H1 (cell line): ENCODE measurements at regions not wholly inside any gene's neighbourhood (a gene's known extent, or its start where the extent isn't known, plus 50 kb on each side); places are given as distances from the start of the nearest gene placed in this dataset.

Experiments
- BACH1 ChIP-seq: IDR thresholded peaks from 2 replicates; pipeline ENCODE4 v1.6.1; 2012; ENCODE audit warnings: low read length, improper control_type of control experiment
- POLR2A ChIP-seq, 2 experiments: IDR thresholded peaks; 1 replicate in 1 of 2; 2 replicates in 1 of 2; pipeline ENCODE4 v1.6.1; 2011; ENCODE audit warnings: low read depth in 2 of 2, low read length in 2 of 2, mild to moderate bottlenecking in 2 of 2; ENCODE audit errors: control extremely low read depth in 1 of 2
- POLR2AphosphoS5 ChIP-seq: IDR thresholded peaks from 2 replicates; pipeline ENCODE4 v1.6.1; 2011; ENCODE audit warnings: low read depth, low read length
- RBBP5 ChIP-seq: IDR thresholded peaks from 2 replicates; pipeline ENCODE4 v1.7.1; 2012; ENCODE audit warnings: low read depth, mild to moderate bottlenecking, inconsistent platforms, low read length, moderate library complexity, borderline replicate concordance
- SP2 ChIP-seq: IDR thresholded peaks from 2 replicates; pipeline ENCODE4 v1.6.1; 2012; ENCODE audit warnings: mild to moderate bottlenecking, low read length, inconsistent platforms
- TAF1 ChIP-seq: IDR thresholded peaks from 2 replicates; pipeline ENCODE4 v1.6.1; 2011; ENCODE audit warnings: mild to moderate bottlenecking, low read depth, low read length
- YY1 ChIP-seq: IDR thresholded peaks from 2 replicates; pipeline ENCODE4 v1.6.1; 2011; ENCODE audit warnings: low read depth, mild to moderate bottlenecking, low read length
- ZNF274 ChIP-seq: IDR thresholded peaks from 2 replicates; pipeline ENCODE4 v1.7.0; 2012; ENCODE audit warnings: low read length, borderline replicate concordance; ENCODE audit errors: extremely low read depth
- TF ChIP-seq, protein P1 (sequence below), 3 experiments: IDR thresholded peaks; 1 replicate in 2 of 3; 2 replicates in 1 of 3; pipeline versions ENCODE4 v1.5.1 to v1.6.1; 2011; ENCODE audit warnings: low read length in 3 of 3, mild to moderate bottlenecking in 3 of 3, inconsistent platforms in 2 of 3, low read depth in 1 of 3, moderate library complexity in 1 of 3; ENCODE audit not compliant: insufficient read depth in 1 of 3; ENCODE audit errors: control extremely low read depth in 1 of 3

DNA sequence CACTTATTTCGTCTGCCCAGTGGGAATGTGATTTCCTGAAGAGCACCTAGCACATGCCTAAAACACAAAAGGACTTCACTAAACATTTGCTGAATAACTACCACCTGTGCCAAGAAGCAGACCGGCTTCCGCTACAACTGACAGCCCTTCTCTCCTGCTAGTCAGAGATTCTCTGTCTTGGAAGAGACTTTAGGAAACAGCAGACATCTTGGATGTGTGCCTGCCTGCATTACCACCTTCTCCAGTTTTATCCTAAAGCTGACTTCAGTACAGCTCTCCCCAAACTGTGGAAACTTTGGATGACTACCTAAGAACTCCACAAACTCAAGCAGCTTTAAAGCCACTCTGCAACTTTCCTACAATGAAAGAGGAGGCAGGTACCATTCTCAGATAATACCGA lies 116.5 kb upstream of the MAN2A1 start:
- no peak for TF ChIP-seq ZNF274
- TF ChIP-seq, protein P1, sequence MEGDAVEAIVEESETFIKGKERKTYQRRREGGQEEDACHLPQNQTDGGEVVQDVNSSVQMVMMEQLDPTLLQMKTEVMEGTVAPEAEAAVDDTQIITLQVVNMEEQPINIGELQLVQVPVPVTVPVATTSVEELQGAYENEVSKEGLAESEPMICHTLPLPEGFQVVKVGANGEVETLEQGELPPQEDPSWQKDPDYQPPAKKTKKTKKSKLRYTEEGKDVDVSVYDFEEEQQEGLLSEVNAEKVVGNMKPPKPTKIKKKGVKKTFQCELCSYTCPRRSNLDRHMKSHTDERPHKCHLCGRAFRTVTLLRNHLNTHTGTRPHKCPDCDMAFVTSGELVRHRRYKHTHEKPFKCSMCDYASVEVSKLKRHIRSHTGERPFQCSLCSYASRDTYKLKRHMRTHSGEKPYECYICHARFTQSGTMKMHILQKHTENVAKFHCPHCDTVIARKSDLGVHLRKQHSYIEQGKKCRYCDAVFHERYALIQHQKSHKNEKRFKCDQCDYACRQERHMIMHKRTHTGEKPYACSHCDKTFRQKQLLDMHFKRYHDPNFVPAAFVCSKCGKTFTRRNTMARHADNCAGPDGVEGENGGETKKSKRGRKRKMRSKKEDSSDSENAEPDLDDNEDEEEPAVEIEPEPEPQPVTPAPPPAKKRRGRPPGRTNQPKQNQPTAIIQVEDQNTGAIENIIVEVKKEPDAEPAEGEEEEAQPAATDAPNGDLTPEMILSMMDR (IDR thresholded peaks at IDR 0.05; ENCODE audit: control extremely low read depth in 1 of 3, insufficient read depth in 1 of 3, low read depth in 1 of 3, low read length in 3 of 3), result no peak
- no peak for TF ChIP-seq SP2
- no peak for TF ChIP-seq POLR2A (IDR thresholded peaks at IDR 0.05; ENCODE audit: control extremely low read depth in 1 of 2, low read depth in 2 of 2, low read length in 2 of 2)
- no peak for TF ChIP-seq RBBP5
- TF ChIP-seq POLR2AphosphoS5, result no peak
- no peak for TF ChIP-seq TAF1
- no peak for TF ChIP-seq YY1
- TF ChIP-seq BACH1, result no peak
